ENCODE measurements at regions not wholly inside any gene's neighbourhood (a gene's known extent, or its start where the extent isn't known, plus 50 kb on each side); places are given as distances from the start of the nearest gene placed in this dataset.

DNA sequence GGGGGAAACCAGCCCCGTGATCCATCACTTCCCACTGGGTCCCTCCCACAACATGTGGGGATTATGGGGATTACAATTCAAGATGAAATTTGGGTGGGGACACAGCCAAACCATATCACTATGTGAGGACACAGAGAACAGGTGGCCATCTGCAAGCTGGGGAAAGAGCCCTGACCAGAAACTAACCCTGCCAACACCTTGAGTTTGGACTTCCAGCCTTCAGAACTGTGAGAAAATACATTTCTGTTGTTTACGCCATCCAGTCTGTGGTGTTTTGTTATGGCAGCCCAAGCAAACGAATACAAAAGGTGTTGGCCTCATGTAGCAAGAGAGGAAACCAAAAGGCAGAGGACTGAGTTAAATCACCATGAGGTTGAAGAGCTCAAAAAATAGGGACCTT, 169.9 kb upstream of the TENM3 start:
- Mint-ChIP-seq H3K4me3 (ENCODE audit: unreplicated experiment) (no peak overlapping the region), H3K36me3 (ENCODE audit: low read depth, unreplicated experiment) (no peaks in the 10 kb centered on the region), H3K9me3 (ENCODE audit: unreplicated experiment) (no peaks in the 10 kb centered on the region), H3K27me3 (ENCODE audit: unreplicated experiment) (no peaks in the 10 kb centered on the region), H3K4me1 (ENCODE audit: unreplicated experiment) (no peaks in the 10 kb centered on the region), H3K27ac (ENCODE audit: unreplicated experiment) (no peak overlapping the region)
- DNase-seq (ENCODE audit: low spot score), result no peak
- TF ChIP-seq, protein P1, sequence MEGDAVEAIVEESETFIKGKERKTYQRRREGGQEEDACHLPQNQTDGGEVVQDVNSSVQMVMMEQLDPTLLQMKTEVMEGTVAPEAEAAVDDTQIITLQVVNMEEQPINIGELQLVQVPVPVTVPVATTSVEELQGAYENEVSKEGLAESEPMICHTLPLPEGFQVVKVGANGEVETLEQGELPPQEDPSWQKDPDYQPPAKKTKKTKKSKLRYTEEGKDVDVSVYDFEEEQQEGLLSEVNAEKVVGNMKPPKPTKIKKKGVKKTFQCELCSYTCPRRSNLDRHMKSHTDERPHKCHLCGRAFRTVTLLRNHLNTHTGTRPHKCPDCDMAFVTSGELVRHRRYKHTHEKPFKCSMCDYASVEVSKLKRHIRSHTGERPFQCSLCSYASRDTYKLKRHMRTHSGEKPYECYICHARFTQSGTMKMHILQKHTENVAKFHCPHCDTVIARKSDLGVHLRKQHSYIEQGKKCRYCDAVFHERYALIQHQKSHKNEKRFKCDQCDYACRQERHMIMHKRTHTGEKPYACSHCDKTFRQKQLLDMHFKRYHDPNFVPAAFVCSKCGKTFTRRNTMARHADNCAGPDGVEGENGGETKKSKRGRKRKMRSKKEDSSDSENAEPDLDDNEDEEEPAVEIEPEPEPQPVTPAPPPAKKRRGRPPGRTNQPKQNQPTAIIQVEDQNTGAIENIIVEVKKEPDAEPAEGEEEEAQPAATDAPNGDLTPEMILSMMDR (IDR thresholded peaks at IDR 0.05; ENCODE audit: unreplicated experiment), result no peak

DNA sequence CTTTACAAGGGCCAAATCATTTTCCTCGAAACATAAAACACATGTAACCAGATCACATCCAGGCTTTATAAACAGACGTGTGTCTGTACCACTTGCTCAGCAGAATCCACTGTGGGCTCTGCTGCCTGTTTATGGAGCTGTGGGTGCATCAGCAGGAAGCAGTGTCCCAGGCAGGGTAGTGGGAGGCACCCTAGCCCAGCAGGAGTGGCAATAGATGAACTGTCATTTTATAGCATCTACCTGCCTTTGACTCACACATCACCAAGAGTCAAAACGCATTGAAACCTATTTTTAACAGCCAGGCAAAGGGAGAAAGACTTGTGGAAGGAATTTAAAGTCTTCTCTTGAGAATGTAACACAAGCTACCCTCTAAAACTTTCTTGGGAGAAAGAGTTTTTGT, 169.1 kb upstream of the TENM3 start:
- Mint-ChIP-seq H3K27me3 (ENCODE audit: unreplicated experiment) (no peaks in the 10 kb centered on the region), H3K9me3 (ENCODE audit: unreplicated experiment) (no peaks in the 10 kb centered on the region), H3K27ac (ENCODE audit: unreplicated experiment) (no peak overlapping the region), H3K4me3 (ENCODE audit: unreplicated experiment) (no peak overlapping the region), H3K36me3 (ENCODE audit: low read depth, unreplicated experiment) (no peaks in the 10 kb centered on the region), H3K4me1 (ENCODE audit: unreplicated experiment) (no peaks in the 10 kb centered on the region)
- TF ChIP-seq, protein P1 (IDR thresholded peaks at IDR 0.05; ENCODE audit: unreplicated experiment), result no peak
- no peak for DNase-seq (ENCODE audit: low spot score)

DNA sequence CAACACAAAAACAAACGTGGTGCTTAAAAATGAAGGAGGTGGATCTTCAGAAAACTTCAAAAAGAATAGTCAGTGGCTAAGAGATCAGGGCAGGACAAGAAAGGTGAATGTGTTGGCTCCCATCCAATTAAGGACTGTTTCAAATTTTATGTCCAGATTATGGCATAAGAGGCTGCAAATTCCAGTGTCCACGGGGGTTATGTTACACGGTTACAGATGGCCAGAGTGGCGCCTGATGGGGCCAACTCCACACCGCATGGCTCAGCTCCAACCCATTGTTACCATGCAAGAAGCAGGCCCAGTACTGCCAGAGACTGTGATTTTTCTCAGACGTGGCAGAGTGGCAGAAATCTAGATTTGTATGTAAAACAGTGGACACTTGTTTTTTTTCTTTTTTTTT, 168.4 kb upstream of the TENM3 start:
- Mint-ChIP-seq H3K4me1 (ENCODE audit: unreplicated experiment) (no peaks in the 10 kb centered on the region), H3K9me3 (ENCODE audit: unreplicated experiment) (no peaks in the 10 kb centered on the region), H3K27me3 (ENCODE audit: unreplicated experiment) (no peaks in the 10 kb centered on the region), H3K36me3 (ENCODE audit: low read depth, unreplicated experiment) (no peaks in the 10 kb centered on the region), H3K27ac (ENCODE audit: unreplicated experiment) (no peak overlapping the region), H3K4me3 (ENCODE audit: unreplicated experiment) (no peak overlapping the region)
- DNase-seq (ENCODE audit: low spot score), result no peak
- TF ChIP-seq, protein P1 (IDR thresholded peaks at IDR 0.05; ENCODE audit: unreplicated experiment), result no peak

DNA sequence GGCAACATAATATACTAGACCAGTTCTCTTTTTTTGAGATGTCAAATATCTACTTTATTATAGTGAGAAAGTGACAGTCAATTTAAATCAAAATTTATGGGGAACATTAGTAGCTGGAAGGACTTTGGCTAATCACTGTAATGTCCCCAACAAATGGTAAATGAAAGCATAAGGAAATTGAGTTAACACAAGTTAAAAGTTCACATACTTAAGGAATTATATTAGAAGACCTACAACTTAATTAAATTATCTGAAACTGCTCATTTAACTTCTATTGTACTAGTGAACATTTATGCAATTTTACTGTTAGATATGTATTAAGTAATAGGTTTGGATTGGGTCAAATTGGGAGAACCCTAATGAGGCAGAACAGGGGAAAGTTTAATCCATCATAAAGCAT, 160.3 kb upstream of the TENM3 start:
- Mint-ChIP-seq H3K4me1 (ENCODE audit: unreplicated experiment) (peaks cover 2% of the 10 kb centered on the region), H3K27ac (ENCODE audit: unreplicated experiment) (no peak overlapping the region), H3K36me3 (ENCODE audit: low read depth, unreplicated experiment) (no peaks in the 10 kb centered on the region), H3K9me3 (ENCODE audit: unreplicated experiment) (no peaks in the 10 kb centered on the region), H3K27me3 (ENCODE audit: unreplicated experiment) (no peaks in the 10 kb centered on the region), H3K4me3 (ENCODE audit: unreplicated experiment) (no peak overlapping the region)
- TF ChIP-seq, protein P1 (IDR thresholded peaks at IDR 0.05; ENCODE audit: unreplicated experiment), result no peak
- no peak for DNase-seq (ENCODE audit: low spot score)

DNA sequence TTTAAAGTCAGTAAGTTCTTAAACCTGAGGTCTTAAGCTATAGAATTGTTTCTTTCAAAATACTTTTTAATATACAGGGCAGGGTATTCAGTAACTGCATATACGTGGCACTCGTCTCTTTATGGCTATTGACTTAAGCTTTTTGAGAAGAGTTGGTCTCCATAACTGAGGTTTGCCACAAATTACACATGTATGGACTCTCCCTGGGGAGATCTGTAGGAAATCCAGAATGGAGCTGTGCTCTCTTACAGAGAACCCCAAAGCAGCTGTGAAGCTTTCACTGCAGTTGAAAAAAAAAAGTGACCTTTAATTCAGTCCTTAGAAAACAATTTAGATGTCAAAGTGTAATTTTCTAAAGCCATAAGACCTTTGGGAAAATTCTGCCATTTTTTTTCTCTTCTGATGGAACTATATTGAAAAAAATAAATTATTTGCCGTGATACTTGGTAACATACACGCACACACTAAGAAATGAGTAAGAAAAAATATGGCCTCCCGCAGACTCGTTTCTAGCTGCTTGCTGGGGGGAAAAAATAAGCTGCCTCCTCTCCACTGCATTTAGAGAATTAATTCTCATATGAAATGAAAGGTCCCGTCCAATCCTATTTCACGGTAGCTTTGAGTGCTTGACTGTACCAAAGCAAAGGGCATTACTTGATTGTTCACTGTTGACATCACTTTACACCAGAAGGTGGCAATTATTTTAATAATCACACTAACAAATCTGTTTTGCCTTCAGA, 159.4 kb upstream of the TENM3 start:
- H3K4me3 Mint-ChIP-seq (ENCODE audit: unreplicated experiment), result no peak overlapping the region
- H3K27ac Mint-ChIP-seq (ENCODE audit: unreplicated experiment), result no peak overlapping the region
- no peaks in the 10 kb centered on the region for H3K36me3 Mint-ChIP-seq (ENCODE audit: low read depth, unreplicated experiment)
- H3K4me1 Mint-ChIP-seq (ENCODE audit: unreplicated experiment), result peaks cover 2% of the 10 kb centered on the region
- TF ChIP-seq, protein P1 (IDR thresholded peaks at IDR 0.05; ENCODE audit: unreplicated experiment), result no peak
- DNase-seq (ENCODE audit: low spot score), result no peak
- no peaks in the 10 kb centered on the region for H3K27me3 Mint-ChIP-seq (ENCODE audit: unreplicated experiment)
- H3K9me3 Mint-ChIP-seq (ENCODE audit: unreplicated experiment), result no peaks in the 10 kb centered on the region

All from endothelial cell (in vitro differentiated cells).